Astrocyte of the cerebellum (primary cell): ENCODE measurements at regions not wholly inside any gene's neighbourhood (a gene's known extent, or its start where the extent isn't known, plus 50 kb on each side); places are given as distances from the start of the nearest gene placed in this dataset.

ENCODE experiments used
- DNase-seq: peaks from one replicate; pipeline ENCODE4 v3.0.0-alpha.2; 2011; ENCODE audit warnings: low read depth
- H3K4me3 ChIP-seq: 2 replicates; pipeline ENCODE4 v1.5.1; 2011; ENCODE audit warnings: mild to moderate bottlenecking, low read depth, low read length, moderate library complexity
- in situ Hi-C: cut with HindIII; loops from 2 replicates; pipeline ENCODE4 v1.10.0; 2017; ENCODE audit warnings: low sequenced_read_pairs
- TF ChIP-seq, protein P1 (sequence below): IDR thresholded peaks from 2 replicates; pipeline ENCODE4 v1.5.1; 2012; ENCODE audit warnings: low read length, low read depth, moderate library complexity, mild to moderate bottlenecking; ENCODE audit errors: missing control alignments

DNA sequence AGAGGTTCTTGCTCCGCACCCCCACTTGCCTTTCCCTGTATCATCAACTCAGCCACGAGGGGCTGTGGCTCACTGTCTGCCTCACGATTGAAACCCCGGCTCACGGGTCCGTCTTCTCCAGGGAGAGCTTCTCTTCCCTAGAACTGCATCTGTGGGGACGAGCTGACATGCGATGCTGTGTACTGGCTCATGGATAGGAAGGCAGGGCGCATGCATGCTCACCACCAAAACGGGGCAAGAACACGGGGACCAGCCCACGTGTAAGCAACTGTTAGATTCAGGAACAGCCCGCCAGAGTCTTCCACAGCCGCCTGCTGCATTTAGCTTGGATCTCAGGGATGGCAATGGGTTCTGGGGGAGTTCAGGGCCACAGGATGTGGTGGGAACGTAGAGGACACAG lies 275.9 kb upstream of the CDH4 start:
- H3K4me3 ChIP-seq: no peak overlapping the region
- DNase-seq: no peak
- in situ Hi-C loops: no loop called here
- TF ChIP-seq, protein P1, sequence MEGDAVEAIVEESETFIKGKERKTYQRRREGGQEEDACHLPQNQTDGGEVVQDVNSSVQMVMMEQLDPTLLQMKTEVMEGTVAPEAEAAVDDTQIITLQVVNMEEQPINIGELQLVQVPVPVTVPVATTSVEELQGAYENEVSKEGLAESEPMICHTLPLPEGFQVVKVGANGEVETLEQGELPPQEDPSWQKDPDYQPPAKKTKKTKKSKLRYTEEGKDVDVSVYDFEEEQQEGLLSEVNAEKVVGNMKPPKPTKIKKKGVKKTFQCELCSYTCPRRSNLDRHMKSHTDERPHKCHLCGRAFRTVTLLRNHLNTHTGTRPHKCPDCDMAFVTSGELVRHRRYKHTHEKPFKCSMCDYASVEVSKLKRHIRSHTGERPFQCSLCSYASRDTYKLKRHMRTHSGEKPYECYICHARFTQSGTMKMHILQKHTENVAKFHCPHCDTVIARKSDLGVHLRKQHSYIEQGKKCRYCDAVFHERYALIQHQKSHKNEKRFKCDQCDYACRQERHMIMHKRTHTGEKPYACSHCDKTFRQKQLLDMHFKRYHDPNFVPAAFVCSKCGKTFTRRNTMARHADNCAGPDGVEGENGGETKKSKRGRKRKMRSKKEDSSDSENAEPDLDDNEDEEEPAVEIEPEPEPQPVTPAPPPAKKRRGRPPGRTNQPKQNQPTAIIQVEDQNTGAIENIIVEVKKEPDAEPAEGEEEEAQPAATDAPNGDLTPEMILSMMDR: no peak

GRCh38 chr20:60976913-60977312 lies 275.1 kb upstream of the CDH4 start:
- TF ChIP-seq, protein P1: no peak
- no peak for DNase-seq
- in situ Hi-C loops: no loop called here
- H3K4me3 ChIP-seq: no peak overlapping the region

DNA sequence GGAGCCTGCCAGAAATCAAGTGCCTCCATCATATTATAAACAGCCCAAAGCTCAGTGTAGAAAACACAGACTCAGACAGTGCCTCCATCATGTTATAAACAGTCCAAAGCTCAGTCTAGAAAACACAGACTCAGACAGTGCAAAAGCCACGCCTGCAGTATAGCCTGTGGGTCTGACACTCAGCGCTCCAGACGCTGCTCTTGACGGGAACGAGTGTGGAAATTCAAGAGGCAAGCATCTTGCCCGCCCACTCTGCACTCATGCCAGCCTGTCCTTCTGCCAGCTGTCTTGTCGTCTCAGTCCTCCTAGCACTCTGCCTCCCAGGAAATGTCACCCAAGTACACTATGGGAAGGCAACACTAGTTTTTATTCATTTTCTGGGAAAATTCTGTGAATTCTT lies 274.2 kb upstream of the CDH4 start:
- no peak overlapping the region for H3K4me3 ChIP-seq
- TF ChIP-seq, protein P1: no peak
- no peak for DNase-seq
- in situ Hi-C loops: no loop called here

DNA sequence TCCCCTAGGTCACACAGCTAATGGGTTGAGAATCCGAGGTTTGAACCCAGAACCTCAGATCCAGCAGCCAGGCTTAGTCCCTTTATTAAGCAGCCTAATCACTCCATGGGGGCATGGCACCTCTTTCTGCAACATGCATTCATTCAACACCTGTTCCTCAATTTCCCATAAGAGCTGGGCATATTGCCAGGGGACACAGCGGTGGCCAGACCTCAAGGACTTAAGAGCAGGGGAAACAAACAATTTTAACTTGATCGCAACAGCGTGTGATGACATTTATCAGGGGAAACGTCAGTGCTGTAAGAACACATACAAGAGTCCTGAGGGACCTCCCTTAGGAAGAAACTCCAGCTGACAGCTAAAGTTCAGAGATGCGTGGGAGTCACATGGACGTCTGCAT lies 267.4 kb upstream of the CDH4 start:
- no peak overlapping the region for H3K4me3 ChIP-seq
- in situ Hi-C loops: no loop called here
- TF ChIP-seq, protein P1: no peak
- DNase-seq: no peak

DNA sequence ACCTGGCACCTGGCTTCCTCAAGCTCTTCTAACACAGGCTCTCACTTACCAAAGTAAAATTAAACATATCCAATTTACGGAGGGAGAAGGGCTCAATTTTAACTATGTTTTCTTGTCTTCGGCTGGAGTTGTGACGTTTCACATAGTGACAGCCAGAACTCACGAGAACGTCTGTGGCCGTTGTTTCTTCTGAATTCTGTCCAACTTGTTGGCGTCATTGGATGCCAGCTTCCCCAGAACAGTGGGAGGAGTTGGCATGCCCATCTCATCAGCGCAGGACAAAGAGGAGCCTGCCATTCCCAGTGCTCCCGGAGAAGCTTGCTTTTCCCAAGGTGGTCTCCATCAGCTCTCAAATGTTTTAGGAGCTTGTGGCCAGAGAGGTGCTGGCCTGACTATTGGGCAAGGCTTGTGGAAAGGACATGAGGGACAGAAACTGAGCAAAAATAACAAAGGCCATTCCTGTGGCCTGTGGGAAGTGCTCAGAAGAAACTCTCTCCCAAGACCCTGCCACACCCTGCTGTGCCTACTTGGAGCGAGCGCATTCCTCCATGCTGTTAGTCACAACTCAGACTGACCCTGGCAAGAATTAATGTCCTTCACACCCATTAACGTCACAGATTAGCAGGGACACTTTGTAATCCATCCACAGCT lies 265.4 kb upstream of the CDH4 start:
- TF ChIP-seq, protein P1: no peak
- DNase-seq: no peak
- in situ Hi-C loops: no loop called here
- no peak overlapping the region for H3K4me3 ChIP-seq

DNA sequence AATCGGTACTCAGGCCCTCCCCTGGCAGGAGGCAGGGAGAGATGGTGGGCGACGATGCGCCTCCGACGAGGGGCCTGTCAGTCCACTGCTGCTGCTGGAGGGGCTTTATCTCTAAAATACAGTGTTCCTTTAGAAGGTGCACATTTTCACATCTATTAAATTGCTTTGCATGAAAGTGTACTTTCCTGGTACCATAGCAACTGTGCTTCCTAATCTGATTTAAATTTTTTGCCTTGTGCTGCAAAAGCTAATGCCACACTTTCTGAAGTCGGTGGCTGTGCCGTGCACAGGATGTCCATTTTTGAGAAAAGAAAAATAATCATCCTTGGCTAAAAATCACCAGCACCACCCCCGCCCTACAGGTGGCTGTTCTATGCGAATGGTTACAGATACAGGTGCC lies 262.0 kb upstream of the CDH4 start:
- H3K4me3 ChIP-seq: no peak overlapping the region
- TF ChIP-seq, protein P1: no peak
- no peak for DNase-seq
- in situ Hi-C loops: no loop called here
